ENCODE measurements at regions not wholly inside any gene's neighbourhood (a gene's known extent, or its start where the extent isn't known, plus 50 kb on each side); places are given as distances from the start of the nearest gene placed in this dataset.

- TF ChIP-seq, protein P1, sequence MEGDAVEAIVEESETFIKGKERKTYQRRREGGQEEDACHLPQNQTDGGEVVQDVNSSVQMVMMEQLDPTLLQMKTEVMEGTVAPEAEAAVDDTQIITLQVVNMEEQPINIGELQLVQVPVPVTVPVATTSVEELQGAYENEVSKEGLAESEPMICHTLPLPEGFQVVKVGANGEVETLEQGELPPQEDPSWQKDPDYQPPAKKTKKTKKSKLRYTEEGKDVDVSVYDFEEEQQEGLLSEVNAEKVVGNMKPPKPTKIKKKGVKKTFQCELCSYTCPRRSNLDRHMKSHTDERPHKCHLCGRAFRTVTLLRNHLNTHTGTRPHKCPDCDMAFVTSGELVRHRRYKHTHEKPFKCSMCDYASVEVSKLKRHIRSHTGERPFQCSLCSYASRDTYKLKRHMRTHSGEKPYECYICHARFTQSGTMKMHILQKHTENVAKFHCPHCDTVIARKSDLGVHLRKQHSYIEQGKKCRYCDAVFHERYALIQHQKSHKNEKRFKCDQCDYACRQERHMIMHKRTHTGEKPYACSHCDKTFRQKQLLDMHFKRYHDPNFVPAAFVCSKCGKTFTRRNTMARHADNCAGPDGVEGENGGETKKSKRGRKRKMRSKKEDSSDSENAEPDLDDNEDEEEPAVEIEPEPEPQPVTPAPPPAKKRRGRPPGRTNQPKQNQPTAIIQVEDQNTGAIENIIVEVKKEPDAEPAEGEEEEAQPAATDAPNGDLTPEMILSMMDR (IDR thresholded peaks at IDR 0.05): no peak
- no peak for TF ChIP-seq POLR2A (IDR thresholded peaks at IDR 0.05)
These were observed 67.0 kb upstream of the FAT1 start for GRCh38 chr4:186790630-186791029.
